ENCODE measurements at regions not wholly inside any gene's neighbourhood (a gene's known extent, or its start where the extent isn't known, plus 50 kb on each side); places are given as distances from the start of the nearest gene placed in this dataset.

DNA sequence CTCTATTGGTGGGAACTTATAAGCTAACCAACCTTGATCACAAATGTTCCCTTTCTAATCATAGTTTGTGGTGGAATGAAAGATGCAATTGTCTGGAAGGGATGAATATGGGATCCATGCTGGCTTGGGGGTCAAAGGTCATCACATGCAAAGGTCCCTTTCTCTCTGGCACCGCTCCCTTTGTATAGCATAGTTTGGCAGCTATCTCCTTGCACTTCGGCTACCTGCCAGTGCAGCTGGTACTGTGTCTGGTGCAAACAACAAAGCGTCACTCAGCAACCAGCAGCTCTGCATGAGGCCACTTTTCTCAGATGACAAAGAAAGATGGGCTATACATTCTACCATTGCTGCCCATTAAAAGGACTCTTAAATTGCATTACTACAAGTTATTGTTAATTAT lies 188.2 kb upstream of the NFIA start:
- TF ChIP-seq POLR2A (IDR thresholded peaks at IDR 0.05; ENCODE audit: low read depth, low read length), result no peak
- TF ChIP-seq TAF1 (IDR thresholded peaks at IDR 0.05; ENCODE audit: borderline replicate concordance, low read depth, low read length), result no peak
- no peak for TF ChIP-seq POLR2AphosphoS5 (IDR thresholded peaks at IDR 0.05; ENCODE audit: low read depth, low read length)

All from GM12892 (cell line).